GM21423 (cell line): ENCODE measurements at regions not wholly inside any gene's neighbourhood (a gene's known extent, or its start where the extent isn't known, plus 50 kb on each side); places are given as distances from the start of the nearest gene placed in this dataset.

Experiments used
- ATAC-seq: cut with Tn5 transposase; IDR thresholded peaks from one replicate; pipeline ENCODE4 v1.9.1; 2021; ENCODE audit warnings: mild to moderate bottlenecking, moderate library complexity; ENCODE audit not compliant: unreplicated experiment

DNA sequence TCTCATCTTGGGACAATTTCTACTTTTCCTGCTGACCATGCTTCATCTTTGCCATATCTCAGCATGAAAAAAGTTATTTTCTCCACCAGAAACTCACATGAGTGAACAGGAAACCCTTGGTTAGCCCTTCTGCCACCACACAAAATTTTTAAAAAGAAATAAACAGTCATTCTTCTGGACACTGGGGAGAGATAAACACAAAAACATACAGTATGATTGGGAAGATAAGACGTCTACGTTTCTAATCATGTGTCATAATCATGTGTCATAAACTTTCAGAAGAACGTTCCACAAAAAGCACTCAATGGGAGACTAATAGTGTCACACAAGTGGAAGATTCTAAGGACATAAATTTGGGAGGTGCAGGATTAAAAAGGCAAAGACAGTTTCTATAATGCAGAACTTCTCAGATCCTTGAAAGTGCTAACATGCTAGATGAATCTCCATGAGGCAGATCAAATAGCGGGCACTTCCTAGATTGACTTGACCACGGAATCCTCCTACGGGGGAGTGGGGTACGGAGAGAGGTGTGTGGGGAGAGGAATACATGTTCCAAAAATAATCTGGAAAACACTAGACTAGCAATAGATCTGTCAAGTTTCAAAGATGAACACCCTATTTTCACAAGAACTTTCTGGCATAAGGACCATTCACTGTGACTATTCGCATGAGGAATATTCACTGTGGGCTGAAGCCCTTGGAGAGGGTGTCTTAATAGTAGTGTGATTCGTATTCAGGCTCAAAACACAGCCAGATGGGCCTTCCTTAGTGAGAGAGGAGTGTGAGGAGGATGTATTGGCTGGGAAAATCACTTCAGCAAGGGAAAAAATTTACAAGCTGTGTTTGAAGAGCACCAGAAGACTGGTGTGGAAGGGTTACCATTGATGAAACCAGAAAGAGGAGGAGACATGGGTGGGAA lies 206.7 kb downstream of the SETD4 start:
- ATAC-seq = no peak

DNA sequence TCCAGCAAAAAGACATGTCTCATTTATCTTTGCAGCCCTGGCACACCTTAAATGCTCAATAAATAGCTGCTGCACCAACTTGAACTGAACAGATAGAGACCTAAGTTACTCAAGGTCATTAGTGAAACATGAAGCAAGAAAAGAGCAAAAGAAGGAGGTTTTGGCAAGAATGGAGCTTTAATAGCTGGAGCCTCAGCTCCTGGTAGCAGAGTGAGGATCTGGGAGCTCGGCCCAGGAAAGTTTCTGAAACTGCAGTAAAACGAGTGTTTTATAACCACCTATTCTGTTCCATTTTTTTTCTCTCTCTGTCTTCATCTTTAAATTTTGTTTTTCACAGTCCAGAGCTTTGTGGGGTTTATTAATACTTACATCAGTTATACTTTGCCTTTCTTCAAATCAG lies 207.5 kb downstream of the SETD4 start:
- no peak for ATAC-seq

DNA sequence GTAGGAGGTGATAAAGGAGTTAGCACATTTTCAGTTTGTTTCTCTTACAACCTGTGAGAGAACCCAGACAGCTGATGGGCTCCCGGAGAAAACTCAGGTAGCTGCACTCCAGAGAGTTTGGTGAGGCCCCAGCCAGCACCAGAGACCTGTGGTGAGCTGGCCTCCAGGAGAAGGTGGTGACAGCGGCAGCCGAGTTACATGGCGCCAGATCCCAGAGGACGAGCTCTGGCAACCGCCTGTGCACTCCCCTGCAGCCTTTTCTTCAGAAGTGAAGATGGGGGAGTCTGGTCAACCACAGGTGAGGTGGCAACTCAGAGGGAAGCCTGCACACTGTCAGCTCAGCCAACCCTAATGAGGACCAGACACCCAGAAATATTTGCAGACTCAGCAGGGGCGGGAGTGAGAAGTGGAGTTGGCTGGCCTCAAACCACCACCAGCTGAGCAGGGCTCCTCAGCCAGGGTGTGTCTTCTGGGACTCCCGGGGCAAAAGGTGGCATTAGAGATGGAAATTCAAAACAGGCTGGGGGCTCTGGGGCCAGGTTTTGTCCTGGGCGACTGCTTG lies 209.7 kb downstream of the SETD4 start:
- ATAC-seq = no peak

DNA sequence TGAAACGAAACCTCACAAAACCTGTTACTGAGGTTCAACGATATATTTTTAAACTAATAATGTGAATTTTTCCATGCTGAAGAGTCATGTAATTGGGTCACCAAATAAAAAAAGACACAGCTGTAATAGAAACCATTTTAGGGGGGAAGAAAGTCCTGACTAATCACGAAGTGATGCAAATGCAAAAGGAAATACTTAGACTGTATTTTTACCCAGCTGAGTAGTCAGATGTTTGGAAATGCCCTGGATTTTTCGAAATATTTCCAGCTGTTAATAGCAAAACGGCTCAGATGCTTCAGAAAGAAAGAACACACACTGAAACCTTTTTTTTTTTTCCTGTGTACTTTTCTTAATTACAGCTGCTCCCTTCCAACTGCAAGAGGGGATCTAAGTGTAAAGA lies 210.3 kb downstream of the SETD4 start:
- no peak for ATAC-seq

DNA sequence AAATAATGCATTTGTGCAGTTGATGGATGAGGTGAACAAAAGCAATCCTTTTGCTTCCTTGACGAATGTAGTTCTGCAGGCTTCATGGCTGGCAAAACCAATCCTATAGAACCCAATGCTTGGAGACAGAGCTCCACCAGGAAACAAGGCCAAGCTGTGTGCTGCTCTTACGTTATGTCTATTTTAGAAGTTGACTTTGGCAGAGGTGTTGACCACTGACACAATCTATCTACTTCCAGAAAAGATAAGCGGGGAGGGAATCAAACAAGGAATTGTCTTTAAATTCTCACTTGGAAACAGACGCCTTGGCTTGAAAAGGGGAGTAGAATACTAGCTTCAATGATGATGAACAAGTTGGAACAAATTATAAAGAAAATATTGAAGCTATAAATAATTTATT lies 211.2 kb downstream of the SETD4 start:
- ATAC-seq = no peak

DNA sequence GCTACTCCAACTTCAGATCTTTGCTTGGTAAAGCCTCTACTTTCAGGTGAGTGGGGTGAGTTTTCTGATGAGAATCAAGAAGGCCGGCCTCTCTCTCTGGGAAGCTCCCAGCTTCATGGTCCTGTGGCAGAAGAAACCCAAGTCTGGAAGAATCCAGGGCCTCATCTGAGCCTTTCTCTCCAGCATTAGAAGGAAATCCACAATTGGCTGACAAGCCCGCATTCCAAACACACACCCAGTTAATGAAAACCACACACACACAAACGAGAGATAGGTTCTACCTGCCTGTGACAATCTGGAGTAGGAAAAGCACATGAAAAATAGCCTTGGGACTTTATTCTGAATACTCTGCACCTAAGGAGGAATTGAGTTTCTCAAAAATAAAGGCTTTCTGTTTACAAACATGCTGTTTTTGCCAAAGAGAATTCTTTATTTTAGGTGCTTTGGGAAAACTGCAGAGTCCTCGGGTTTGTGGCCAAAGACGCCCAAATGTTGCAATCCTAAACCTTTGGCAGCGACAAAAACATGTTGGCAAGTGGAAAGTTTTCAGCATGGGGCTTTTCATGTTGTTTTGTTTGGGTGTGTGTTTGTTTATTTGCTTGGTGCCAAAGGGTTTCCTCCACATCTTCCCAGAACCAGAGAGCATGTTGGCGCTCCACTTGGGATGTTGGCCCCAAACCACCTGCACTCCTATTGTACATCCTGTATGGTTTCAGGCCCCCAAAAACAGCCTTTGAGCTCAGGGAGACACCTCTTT lies 216.2 kb downstream of the SETD4 start:
- no peak for ATAC-seq

DNA sequence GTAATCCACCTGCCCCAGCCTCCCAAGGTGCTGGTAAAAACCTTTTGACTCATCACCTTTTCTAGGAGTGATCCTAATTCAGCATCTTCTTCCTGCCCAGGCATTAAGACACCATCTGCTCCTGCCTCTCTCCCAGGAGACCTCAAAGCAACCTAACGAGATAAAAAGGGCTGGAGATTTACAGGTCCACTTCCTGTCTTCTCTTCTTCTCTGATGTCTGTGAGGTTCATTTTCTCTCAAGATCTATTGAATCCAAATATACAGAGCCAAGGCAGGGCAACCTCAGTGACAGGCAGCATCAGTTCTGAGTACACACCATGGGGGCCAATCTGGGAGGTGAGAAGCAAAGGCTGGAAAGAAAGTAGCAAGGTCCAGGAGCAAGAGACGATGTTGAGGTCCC lies 219.4 kb downstream of the SETD4 start:
- no peak for ATAC-seq

DNA sequence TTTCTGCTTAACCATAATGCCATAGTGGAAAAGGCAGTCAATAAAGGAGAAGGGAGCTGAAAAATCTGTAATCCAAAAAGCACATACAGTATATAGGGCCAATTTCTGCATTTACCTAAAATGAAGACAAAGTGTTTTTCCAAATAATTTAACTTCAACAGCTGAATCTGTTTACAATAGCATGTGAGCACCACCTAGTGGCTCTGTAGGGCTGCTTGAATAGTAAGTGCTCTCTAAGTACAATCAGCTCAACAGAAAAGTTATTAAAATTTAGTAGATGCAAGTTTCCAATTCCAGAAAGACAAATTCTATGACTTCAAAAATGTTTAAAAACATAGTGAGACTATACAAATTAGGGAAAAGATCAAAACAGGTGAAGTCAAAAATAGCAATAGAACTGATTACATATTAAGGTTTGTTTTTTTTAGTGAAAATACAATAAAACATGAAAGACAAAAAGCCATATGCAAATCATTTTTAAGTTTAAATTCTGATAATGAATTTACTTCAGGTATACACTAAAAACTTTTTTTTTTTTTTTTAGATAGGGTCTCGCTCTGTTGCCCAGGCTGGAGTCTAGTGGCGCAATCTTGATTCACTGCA lies 220.0 kb downstream of the SETD4 start:
- ATAC-seq = no peak

DNA sequence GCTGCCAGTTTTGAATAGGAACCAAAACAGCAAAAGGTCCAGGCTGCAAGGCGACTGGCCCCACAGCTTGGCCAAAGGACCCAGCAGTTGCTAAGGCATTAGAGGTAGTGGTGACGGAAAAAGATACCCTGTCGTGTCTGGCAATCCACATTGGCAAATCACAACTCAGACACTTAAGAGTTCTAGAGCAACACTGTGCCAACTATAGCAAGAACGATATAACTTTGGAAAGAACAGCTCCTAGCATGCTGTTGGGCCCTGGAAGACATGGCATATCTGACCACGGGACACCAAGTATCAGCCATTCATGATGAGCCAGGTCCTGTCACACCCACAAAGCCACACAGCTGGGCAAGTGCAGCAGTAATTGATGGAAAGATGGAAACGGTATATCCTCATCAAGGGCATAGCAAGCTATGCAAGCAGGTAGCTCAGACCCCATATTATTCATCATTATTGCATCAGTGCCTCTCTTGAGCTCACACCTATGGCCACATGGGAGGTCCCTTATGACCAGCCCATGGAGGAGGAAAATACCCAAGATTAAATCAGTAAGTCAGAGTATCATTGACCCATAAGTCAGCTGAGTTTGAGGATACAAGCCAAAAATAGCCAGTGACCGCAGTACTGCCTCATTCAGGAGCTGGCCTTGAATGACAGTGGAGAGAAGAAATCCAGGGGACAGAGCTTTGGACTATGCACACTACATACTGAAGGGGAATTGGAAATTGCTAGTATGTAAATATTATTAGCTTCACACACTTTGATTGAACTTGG lies 221.2 kb downstream of the SETD4 start:
- ATAC-seq = no peak

DNA sequence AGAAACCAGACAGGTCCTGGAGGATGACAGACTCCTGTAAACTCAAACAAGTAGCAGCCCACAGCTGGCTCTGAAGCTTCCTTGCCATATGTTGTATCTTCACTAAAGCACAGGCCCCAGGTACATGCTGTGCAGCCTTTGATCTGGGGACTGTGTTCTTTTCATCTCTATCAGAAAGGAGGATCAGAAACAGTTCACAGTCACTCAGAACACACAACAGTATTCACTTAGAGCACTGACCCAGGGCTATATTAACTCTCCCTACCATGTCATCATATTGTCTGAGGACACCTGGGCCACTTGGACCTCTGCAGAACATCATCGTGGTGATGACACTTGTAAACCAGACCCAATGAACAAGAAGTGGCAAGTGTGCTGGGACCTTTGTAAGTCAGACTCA lies 222.0 kb downstream of the SETD4 start:
- ATAC-seq = no peak

DNA sequence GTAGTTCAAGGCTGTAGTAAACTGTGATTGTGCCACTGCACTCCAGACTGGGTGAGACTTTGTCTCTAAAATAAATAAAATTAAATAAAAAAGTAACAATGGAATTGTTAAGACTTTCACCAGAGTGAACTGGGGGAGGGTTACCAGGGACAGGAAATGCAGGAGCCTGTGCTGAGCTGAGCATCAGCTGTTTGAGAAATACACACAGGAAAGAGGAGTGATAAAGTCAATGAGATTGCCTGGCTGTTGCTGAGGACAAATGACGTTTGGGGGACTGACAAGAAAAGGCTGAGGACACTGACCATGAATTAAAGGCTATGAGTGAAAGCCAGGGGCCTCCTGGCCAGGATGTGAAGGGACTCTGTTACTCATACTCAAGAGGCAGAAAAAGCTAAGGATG lies 226.3 kb downstream of the SETD4 start:
- no peak for ATAC-seq

DNA sequence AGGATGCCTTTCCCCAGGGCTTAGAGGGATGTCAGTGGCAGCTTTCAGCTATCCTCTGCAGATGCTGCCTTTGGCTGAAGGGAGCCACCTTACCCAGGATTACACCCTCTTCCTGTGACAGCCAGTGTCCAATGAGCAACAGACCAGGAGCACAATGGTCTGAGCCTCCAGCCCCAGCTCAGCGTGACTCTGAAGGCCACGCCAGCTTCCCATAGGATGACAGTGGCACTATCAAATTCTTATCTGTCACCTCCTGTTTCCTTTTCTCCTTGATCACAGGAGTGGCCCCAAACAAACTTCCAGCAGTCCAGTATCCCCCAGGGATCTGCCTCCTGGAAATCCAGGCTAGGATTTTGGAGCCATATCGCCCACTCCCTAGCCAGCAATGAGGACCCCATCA lies 226.9 kb downstream of the SETD4 start:
- no peak for ATAC-seq

DNA sequence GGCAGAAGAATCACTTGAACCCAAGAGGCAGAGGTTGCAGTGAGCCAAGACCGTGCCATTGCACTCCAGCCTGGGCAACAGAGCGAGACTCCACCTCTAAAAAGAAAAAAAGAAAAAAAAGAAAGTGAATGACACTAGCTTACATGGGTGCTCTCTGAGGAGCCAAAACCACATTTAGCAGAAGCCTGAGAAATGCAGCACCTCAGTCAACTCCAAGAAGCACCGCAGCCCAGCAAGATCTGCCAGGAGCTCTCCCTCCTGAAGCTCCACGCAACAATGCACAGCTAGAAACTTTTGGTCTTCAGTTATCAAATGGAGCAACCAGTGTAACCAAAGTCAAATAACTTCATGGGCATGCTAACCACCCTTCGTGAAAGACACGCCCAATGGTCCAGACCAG lies 229.1 kb downstream of the SETD4 start:
- no peak for ATAC-seq

DNA sequence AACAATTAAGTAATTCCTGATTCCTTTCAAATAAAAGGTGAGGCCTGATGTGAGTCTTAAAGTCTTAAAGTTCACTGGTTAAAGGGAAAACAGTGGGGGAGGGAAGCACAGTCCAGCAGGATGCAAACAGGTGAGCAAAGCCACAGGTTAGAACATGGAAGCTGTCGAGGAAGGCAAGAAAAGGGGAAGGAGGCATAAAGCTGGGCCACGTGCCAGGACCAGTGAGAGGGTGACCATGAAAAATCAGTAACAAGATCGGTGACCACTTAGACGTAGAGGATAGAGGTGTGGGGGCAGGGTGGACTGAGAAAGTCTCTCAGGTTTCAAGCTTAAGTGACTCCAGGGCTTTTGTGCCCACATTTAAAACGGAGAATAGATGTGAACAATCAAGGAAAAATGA lies 231.3 kb downstream of the SETD4 start:
- no peak for ATAC-seq

DNA sequence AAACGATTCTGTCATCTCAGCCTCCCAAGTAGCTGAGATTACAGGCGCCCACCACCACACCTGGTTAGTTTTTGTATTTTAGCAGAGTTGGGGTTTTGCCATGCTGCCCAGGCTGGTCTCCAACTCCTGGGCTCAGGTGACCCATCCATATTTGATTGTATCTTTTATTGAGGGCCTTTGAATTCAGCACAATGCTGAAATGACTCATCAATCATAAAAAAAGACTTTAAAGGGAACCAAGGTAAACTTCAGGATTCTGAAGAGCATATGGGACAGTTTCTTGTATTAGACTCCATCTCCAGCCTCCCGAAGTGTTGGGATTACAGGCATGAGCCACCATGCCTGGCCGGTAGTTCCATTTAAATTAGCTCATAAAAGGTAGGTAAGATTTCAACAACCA lies 232.2 kb downstream of the SETD4 start:
- ATAC-seq = no peak

DNA sequence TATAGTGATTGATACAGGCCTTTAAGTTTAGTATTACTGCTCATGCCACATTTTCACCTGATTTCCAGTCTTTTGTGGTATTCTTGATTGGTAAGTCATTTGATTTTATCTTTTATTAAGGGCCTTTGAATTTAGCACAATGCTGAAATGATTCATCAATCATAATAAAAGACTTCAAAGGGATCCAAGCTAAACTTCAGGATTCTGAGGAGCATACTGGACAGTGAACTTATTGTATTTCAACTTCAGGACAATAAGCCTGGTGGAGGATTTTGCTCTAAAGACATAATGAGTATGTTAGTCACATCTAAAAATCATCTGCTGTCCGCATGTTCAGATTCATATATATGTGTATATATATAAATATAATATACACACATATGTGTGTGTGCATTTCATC lies 233.3 kb downstream of the SETD4 start:
- no peak for ATAC-seq

DNA sequence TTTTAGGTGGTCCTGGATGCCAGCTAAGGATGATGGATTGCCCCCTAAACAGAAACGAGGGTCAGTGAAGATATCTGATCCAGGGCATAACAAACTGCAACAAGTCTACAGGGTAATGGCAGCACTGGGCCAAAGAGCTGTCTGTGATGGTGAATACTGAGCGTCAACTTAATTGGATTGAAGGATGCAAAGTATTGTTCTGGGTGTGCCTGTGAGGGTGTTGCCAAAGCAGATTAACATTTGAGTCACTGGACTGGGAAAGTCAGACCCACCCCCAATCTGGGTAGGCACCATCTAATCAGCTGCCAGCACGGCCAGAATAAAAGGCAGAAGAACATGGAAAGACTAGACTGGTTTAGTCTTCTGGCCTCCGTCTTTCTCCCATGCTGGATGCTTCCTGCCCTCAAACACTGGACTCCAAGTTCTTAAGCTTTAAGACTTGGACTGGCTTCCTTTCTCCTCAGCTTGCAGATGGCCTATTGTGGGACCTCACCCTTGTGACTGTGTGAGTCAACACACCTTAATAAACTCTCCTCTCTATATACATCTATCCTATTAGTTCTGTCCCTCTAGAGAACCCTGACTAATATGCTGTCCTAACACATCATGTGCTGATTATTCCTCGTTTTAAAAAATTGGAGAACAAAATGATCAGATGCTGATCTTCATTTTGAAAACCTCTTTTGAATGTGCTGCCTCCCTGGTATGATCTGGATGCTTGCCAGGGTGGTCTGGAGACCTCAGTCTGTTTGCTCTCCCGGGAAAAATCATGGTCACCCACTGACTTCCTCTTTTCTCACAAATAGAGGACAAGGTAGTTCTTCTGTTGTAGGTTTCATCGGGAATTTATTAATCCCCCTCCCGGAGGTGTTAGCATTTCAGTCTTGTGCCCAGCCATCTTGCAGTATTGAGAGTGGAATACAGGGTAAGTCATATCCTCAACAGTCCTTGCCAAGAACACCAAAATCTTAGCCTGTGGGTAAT lies 234.7 kb downstream of the SETD4 start:
- ATAC-seq = no peak

DNA sequence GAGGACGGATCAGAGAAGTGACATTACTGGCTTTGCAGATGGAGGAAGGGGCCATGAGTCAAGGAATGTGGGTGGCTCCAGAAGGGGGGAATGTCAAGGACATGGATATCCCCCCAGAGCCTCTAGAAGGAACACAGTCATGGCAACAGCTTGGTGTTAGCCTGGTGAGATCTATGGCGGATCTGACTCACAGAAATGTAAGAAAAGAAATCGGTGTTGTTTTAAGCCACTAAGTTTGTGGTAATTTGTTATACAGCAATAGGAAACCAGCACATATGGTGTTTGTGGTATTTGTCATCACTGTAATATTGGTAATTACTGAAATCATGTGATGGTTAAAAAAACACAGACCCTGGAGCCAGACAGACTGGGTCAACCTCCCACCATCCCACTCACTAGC lies 236.2 kb downstream of the SETD4 start:
- ATAC-seq = no peak

DNA sequence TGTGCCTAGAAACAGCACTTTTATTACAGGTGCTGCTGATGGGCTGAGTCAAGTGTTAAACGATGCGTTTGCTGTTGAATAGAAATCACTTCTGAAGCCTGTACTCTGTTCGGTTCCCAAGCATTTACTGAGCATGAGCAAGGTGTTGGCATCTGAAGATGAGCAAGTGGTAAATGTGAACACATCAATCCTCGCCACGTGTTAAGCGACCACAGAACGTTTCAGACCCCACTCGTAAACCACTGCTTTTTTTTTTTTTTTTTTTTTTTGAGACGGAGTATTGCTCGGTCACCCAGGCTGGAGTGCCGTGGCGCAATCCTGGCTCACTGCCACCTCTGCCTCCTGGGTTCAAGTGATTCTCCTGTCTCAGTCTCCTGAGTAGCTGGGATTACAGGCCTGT lies 241.2 kb downstream of the SETD4 start:
- ATAC-seq = no peak

DNA sequence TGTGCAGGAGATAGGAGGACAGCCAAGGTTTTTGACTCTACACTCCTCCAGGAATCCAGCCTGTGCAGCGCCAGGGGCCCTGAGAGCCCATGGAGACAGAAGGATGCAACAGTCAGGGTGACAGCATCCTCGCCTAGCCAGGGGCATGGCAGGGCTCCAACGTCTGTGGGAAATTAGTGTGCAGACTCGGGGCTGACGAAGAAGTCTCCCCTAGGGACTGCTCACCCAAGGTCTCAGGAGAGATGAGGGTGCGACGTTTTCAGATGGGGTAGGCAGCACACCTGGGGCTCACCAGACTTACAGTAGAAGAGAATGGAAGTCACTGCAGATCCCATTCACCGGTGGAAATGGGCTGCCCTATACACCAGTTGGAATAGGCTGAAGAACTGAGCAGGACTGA lies 241.7 kb downstream of the SETD4 start:
- ATAC-seq = no peak
